A549 (cell line): ENCODE measurements at regions not wholly inside any gene's neighbourhood (a gene's known extent, or its start where the extent isn't known, plus 50 kb on each side); places are given as distances from the start of the nearest gene placed in this dataset.

ENCODE experiments used
- ATAC-seq, 2 experiments: fragments of 200-7000 bp in 1 of 2; fragments of >200 bp in 1 of 2; cut with Nextera tagmentation in 1 of 2; cut with Tn5 transposase in 1 of 2; 3 replicates each; pipeline versions ENCODE4 v1.8.0 to v1.9.1; 2018 to 2020; ENCODE audit warnings: mild to moderate bottlenecking in 1 of 2, moderate library complexity in 1 of 2
- CTCF ChIA-PET: fragments of 300-600 bp; sonication (Branson Sonifier 250); formaldehyde crosslinking; extraction: SDS; loops from one replicate; lab custom pipeline; 2021; ENCODE audit warnings: antibody characterized with exemption, inconsistent platforms; lab: Yijun Ruan, JAX
- POLR2A ChIA-PET: fragments of 350-600 bp; formaldehyde crosslinking; extraction: SDS; loops from one replicate; lab custom pipeline; 2021; ENCODE audit warnings: antibody characterized with exemption, inconsistent platforms; lab: Yijun Ruan, JAX
- DNase-seq, 2 experiments: peaks; one replicate each; pipeline versions ENCODE4 v3.0.0 to v3.0.0-alpha.2; 2011 to 2016; ENCODE audit warnings: low read depth in 1 of 2, low spot score in 1 of 2
- FAIRE-seq: peaks from 2 replicates; lab custom pipeline; 2011; peaks lifted over from hg19 to GRCh38; lab: Jason Lieb, UNC
- H3K27ac ChIP-seq, 2 experiments: fragments of >200 bp; sonication (Bioruptor Twin); formaldehyde crosslinking; 3 replicates each; pipeline ENCODE4 v1.5.1; 2016 to 2017
- H3K4me1 ChIP-seq: fragments of >200 bp; sonication (Bioruptor Twin); formaldehyde crosslinking; 3 replicates; pipeline ENCODE4 v1.6.1; 2016
- H3K4me2 ChIP-seq: fragments of >200 bp; sonication (Bioruptor Twin); formaldehyde crosslinking; 3 replicates; pipeline ENCODE4 v1.6.1; 2016
- H3K4me3 ChIP-seq: fragments of >200 bp; sonication (Bioruptor Twin); formaldehyde crosslinking; 3 replicates; pipeline ENCODE4 v1.5.1; 2016
- H3K9me3 ChIP-seq: fragments of >200 bp; sonication (Bioruptor Twin); formaldehyde crosslinking; 3 replicates; pipeline ENCODE4 v1.6.1; 2016
- BCL3 ChIP-seq: fragments of >200 bp; sonication (Bioruptor Twin); formaldehyde crosslinking; IDR thresholded peaks from 3 replicates; pipeline ENCODE4 v1.6.1; 2016
- CBX2 ChIP-seq: fragments of 200-600 bp; sonication (generic); IDR thresholded peaks from 2 replicates; pipeline ENCODE4 v1.6.1; 2016; ENCODE audit warnings: low read depth, mild to moderate bottlenecking, borderline replicate concordance
- CTCF ChIP-seq: fragments of >200 bp; sonication (Bioruptor Twin); formaldehyde crosslinking; IDR thresholded peaks from 3 replicates; pipeline ENCODE4 v1.5.1; 2016
- EHF ChIP-seq: fragments of 250-450 bp; sonication (Bioruptor Pico); IDR thresholded peaks from 2 replicates; pipeline ENCODE4 v1.5.0; 2020; ENCODE audit warnings: mild to moderate bottlenecking
- FOXS1 ChIP-seq: fragments of 250-450 bp; sonication (Bioruptor Pico); IDR thresholded peaks from 2 replicates; pipeline ENCODE4 v1.5.0; 2020; ENCODE audit warnings: mild to moderate bottlenecking, moderate library complexity
- GATA3 ChIP-seq: IDR thresholded peaks from 2 replicates; pipeline ENCODE4 v1.6.1; 2012; ENCODE audit warnings: borderline replicate concordance
- HEYL ChIP-seq: fragments of 250-450 bp; sonication (Bioruptor Pico); IDR thresholded peaks from 2 replicates; pipeline ENCODE4 v1.8.0; 2021; ENCODE audit warnings: mild to moderate bottlenecking, moderate library complexity
- JUNB ChIP-seq: fragments of >200 bp; sonication (Bioruptor Twin); formaldehyde crosslinking; IDR thresholded peaks from 2 replicates; pipeline ENCODE4 v1.6.1; 2016
- KDM1A ChIP-seq: fragments of 200-600 bp; sonication (generic); IDR thresholded peaks from 2 replicates; pipeline ENCODE4 v1.6.1; 2016; ENCODE audit warnings: low read depth, mild to moderate bottlenecking
- MAZ ChIP-seq: fragments of 150-350 bp; IDR thresholded peaks from 2 replicates; pipeline ENCODE4 v1.6.1; 2014; ENCODE audit warnings: antibody characterized with exemption, low read depth, low read length, borderline replicate concordance
- MYC ChIP-seq: IDR thresholded peaks from 2 replicates; pipeline ENCODE4 v1.6.1; 2012; ENCODE audit warnings: mild to moderate bottlenecking, inconsistent platforms, low read length, improper control_type of control experiment, borderline replicate concordance
- PHF8 ChIP-seq: fragments of 200-600 bp; sonication (generic); IDR thresholded peaks from 2 replicates; pipeline ENCODE4 v1.6.1; 2016; ENCODE audit warnings: low read depth, mild to moderate bottlenecking, antibody characterized with exemption, moderate library complexity, borderline replicate concordance
- POLR2A ChIP-seq: IDR thresholded peaks from 2 replicates; pipeline ENCODE4 v1.6.1; 2012; ENCODE audit warnings: mild to moderate bottlenecking, low read length
- RNF2 ChIP-seq: fragments of 200-600 bp; sonication (generic); IDR thresholded peaks from 2 replicates; pipeline ENCODE4 v1.6.1; 2016; ENCODE audit warnings: low read depth, mild to moderate bottlenecking, antibody characterized with exemption, moderate library complexity, borderline replicate concordance
- SMC3 ChIP-seq: fragments of >200 bp; sonication (Bioruptor Twin); formaldehyde crosslinking; IDR thresholded peaks from 3 replicates; pipeline ENCODE4 v1.6.1; 2018; ENCODE audit warnings: inconsistent platforms
- SREBF2 ChIP-seq: fragments of 450-650 bp; IDR thresholded peaks from 2 replicates; pipeline ENCODE4 v1.6.1; 2014; ENCODE audit warnings: mild to moderate bottlenecking, moderate library complexity
- USF2 ChIP-seq: fragments of 450-650 bp; IDR thresholded peaks from 2 replicates; pipeline ENCODE4 v1.6.1; 2014; ENCODE audit warnings: antibody characterized with exemption
- ZC3H11A ChIP-seq: fragments of 450-650 bp; IDR thresholded peaks from 2 replicates; pipeline ENCODE4 v1.6.1; 2014; ENCODE audit warnings: antibody characterized with exemption, mild to moderate bottlenecking
- WGBS: methylation state at CpG from one replicate; pipeline ENCODE4 v1.1.6; 2017; ENCODE audit errors: missing lambda C conversion rate; 5-methylcytosine and 5-hydroxymethylcytosine counted together

GRCh38 chr15:94856267-94856854 lies 625.0 kb downstream of the MCTP2 start:
- WGBS, result 52% methylated on average over 41 of the region's 50 CpGs
- ChIA-PET CTCF (interaction anchor here (1.5 kb wide), 1 partner anchor 8 kb away, joined by 3 read pairs; no protein-coding TSS in a partner anchor), POLR2A (no interaction called here)
- Histone ChIP-seq H3K4me3 (no peak overlapping the region), H3K4me1 (no peaks in the 10 kb centered on the region), H3K9me3 (peaks cover 15% of the 10 kb centered on the region), H3K27ac (no peak overlapping the region), H3K4me2 (no peak overlapping the region)
- TF ChIP-seq KDM1A (no peak), ZC3H11A (no peak), EHF (CRISPR knock-in tag) (no peak), MAZ (no peak), FOXS1 (no peak), RNF2 (no peak), JUNB (no peak), CTCF (no peak), HEYL (no peak)
- no peak for DNase-seq
- ATAC-seq, result no peak
- FAIRE-seq, result no peak

- no peak for ATAC-seq
- Histone ChIP-seq H3K9me3 (peaks cover 11% of the 10 kb centered on the region; the same call in 2 of the 3 replicates), H3K27ac (no peak overlapping the region), H3K4me3 (no peak overlapping the region), H3K4me2 (no peak overlapping the region), H3K4me1 (no peaks in the 10 kb centered on the region)
- WGBS, result 65% methylated on average over 4 of the region's 4 CpGs
- POLR2A ChIA-PET, result no interaction called here
- CTCF ChIA-PET, result interaction anchor here (1.5 kb wide), 1 partner anchor 9 kb away, joined by 3 read pairs; no protein-coding TSS in a partner anchor
- no peak for FAIRE-seq
- DNase-seq, result no peak
- TF ChIP-seq BCL3, result no peak
- TF ChIP-seq MYC, result no peak
- no peak for TF ChIP-seq SMC3
- no peak for TF ChIP-seq PHF8
- TF ChIP-seq POLR2A, result no peak
- no peak for TF ChIP-seq CBX2
- TF ChIP-seq SREBF2, result no peak
- no peak for TF ChIP-seq EHF (CRISPR knock-in tag)
Measured at GRCh38 chr15:94857466-94857865, 626.1 kb downstream of the MCTP2 start.

GRCh38 chr15:94858011-94858410 lies 626.6 kb downstream of the MCTP2 start:
- POLR2A ChIA-PET, result no interaction called here
- H3K9me3 ChIP-seq, result peaks cover 11% of the 10 kb centered on the region; the same call in 2 of the 3 replicates
- H3K27ac ChIP-seq, result no peak overlapping the region
- no peak overlapping the region for H3K4me2 ChIP-seq
- no peak for ATAC-seq
- no peaks in the 10 kb centered on the region for H3K4me1 ChIP-seq
- WGBS, result 2% methylated on average over 5 of the region's 5 CpGs
- TF ChIP-seq USF2 (no peak), ZC3H11A (no peak), CBX2 (no peak), GATA3 (no peak)
- CTCF ChIA-PET, result interaction anchor here (1.5 kb wide), 1 partner anchor 10 kb away, joined by 3 read pairs; no protein-coding TSS in a partner anchor
- no peak for DNase-seq
- no peak for FAIRE-seq
- H3K4me3 ChIP-seq, result no peak overlapping the region
